Urinary bladder (tissue), 3 donors: ENCODE measurements at regions not wholly inside any gene's neighbourhood (a gene's known extent, or its start where the extent isn't known, plus 50 kb on each side); places are given as distances from the start of the nearest gene placed in this dataset.

Source experiments
- DNase-seq: peaks from one replicate; pipeline ENCODE4 v3.0.0-alpha.2; 2015; ENCODE audit errors: extremely low spot score
- H3K27ac ChIP-seq: one replicate; pipeline ENCODE4 v1.5.1; 2013; ENCODE audit warnings: low read depth, mild to moderate bottlenecking, moderate library complexity
- H3K36me3 ChIP-seq: one replicate; pipeline ENCODE4 v1.6.1; 2013; ENCODE audit warnings: mild to moderate bottlenecking, moderate library complexity; ENCODE audit not compliant: insufficient read depth
- H3K4me1 ChIP-seq: one replicate; pipeline ENCODE4 v1.6.1; 2013; ENCODE audit warnings: mild to moderate bottlenecking, moderate library complexity; ENCODE audit not compliant: insufficient read depth
- H3K4me3 ChIP-seq: one replicate; pipeline ENCODE4 v1.5.1; 2013; ENCODE audit warnings: low read depth, low read length
- WGBS: extraction: QIAGEN DNeasy Blood & Tissue Kit; methylation state at CpG from one replicate; pipeline ENCODE4 v1.1.7; 2013; 5-methylcytosine and 5-hydroxymethylcytosine counted together
- donor health status: healthy with polysubstance abuse.
- donor health status: healthy.

DNA sequence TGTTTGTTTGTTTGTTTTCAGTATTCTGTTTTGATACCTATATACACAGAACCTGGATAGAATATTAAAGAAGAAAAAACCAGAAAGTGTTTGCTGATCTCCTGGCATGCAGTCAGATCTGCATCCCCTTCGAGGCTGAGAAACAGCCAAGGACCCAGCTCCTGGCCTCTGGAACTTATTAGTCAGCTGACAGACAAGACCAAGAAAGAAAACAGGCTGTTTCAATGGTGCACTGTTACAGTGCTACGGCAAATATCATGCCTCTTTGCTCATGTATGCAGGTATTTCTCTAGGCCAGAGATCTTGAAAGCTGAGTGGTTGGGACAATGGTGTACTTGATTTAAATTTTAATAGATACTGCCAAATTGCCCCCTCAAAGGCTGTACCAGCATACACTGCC, 95.0 kb downstream of the C5orf15 start:
- DNase-seq: no peak
- Histone ChIP-seq H3K4me1 (no peaks in the 10 kb centered on the region), H3K27ac (no peak overlapping the region), H3K4me3 (no peak overlapping the region), H3K36me3 (no peaks in the 10 kb centered on the region)
- 57% methylated on average over 2 of the region's 2 CpGs for WGBS

GRCh38 chr5:133870661-133871060, 97.8 kb downstream of the C5orf15 start:
- no peak for DNase-seq
- H3K4me1 ChIP-seq: no peaks in the 10 kb centered on the region
- no peak overlapping the region for H3K4me3 ChIP-seq
- no peaks in the 10 kb centered on the region for H3K36me3 ChIP-seq
- H3K27ac ChIP-seq: no peak overlapping the region

DNA sequence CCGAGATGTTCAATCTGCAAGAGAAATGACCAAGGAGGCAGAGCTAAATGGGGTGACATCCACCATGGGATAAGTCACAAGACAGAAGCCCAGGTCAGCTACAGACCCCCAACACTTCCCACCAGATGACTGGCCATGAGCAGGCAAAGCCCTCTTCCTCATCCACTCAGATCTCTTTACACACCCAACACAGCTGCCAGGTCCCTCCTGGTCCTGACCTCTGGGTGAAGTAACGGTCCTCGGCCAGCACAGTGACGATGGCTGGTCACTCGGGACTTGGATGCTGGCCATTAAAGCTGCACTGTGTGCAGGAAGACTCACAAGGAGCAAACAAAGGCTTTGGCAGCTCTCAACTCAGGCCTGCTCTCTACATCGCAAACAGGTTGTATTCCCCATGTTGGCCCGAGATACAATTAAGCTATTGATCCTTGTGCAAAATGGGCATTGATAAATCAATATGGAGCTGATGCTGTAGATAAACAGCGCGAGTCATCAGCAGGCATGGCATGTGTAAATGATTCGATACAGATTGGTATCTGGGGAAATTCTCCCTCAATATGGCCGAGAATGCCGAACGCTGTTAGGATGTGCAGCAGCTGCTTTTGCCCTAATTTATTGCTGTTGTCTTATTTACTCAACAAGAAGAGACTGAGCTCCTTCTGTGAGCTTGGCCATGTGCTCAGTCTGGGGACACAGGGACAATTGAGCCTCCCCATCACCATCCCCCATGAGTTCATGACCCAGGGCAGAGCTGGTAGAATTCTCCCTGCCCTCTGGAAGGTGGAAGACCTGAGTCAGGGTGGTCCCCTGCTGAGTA, 98.7 kb downstream of the C5orf15 start:
- H3K36me3 ChIP-seq: no peaks in the 10 kb centered on the region
- WGBS: 69% methylated on average over 13 of the region's 13 CpGs
- no peak overlapping the region for H3K27ac ChIP-seq
- H3K4me1 ChIP-seq: no peaks in the 10 kb centered on the region
- no peak for DNase-seq
- no peak overlapping the region for H3K4me3 ChIP-seq

GRCh38 chr5:133868946-133869518, 99.4 kb downstream of the C5orf15 start:
- Histone ChIP-seq H3K36me3 (no peaks in the 10 kb centered on the region), H3K4me3 (no peak overlapping the region), H3K4me1 (no peaks in the 10 kb centered on the region), H3K27ac (no peak overlapping the region)
- 18% methylated on average over 16 of the region's 16 CpGs for WGBS
- peak; percentile 60 for DNase-seq

DNA sequence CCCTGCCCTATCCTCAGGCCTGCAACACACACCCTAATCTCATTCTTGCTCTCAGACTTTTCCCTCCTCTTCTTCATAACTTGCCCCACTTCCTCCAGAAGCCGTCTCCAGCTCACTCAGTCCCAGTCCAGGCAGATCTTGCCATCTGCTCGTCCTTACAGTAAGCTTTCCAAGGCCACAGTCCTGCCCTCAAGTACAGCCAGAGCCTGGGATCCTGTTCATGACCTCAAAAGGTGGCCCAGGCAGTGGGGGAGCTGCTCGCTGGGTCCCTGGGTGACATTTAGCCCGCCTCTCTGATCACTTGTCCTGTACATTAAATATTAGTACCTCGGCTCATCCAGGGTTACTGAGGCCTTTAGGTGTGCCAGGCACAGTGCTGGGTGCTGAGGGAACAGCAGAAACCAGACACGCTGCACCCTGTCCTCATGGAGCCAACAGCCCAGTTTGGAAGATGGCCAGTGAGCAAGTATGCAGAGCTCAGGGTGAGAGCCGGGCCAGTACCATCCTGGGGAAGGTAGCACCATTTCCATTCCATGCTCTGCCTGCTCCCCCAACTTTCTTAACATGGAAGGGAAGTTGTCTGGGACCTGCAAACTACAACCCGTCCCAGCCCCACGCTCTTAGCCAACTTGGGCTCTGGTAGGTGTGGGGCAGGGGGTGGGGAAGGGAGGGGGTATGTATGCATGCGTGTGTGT, 100.4 kb downstream of the C5orf15 start:
- Histone ChIP-seq H3K27ac (no peak overlapping the region), H3K36me3 (no peaks in the 10 kb centered on the region), H3K4me1 (no peaks in the 10 kb centered on the region), H3K4me3 (no peak overlapping the region)
- WGBS: 92% methylated on average over 10 of the region's 10 CpGs
- no peak for DNase-seq

DNA sequence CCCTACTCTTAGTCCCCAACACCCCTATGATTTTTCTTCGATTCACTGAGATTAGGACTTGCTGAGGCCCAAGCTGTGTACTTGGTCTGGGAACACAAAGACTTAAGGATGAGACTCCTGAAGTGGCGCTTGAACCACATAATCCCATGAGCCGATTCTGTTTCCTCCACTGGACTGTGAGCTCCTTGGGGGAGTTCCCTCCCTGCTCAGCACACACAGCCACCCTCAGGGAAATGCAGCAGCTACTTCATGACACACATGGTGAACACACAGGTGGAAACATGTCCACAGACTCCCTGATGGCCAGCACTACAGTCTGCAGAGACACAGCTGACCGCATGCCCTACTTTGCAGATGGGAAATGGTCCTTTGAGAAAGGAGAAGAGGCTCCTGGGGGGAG, 101.1 kb downstream of the C5orf15 start:
- DNase-seq: no peak
- WGBS: 78% methylated on average over 4 of the region's 4 CpGs
- H3K27ac ChIP-seq: no peak overlapping the region
- H3K4me3 ChIP-seq: no peak overlapping the region
- no peaks in the 10 kb centered on the region for H3K4me1 ChIP-seq
- no peaks in the 10 kb centered on the region for H3K36me3 ChIP-seq

- no peak overlapping the region for H3K27ac ChIP-seq
- H3K36me3 ChIP-seq: no peaks in the 10 kb centered on the region
- H3K4me1 ChIP-seq: no peaks in the 10 kb centered on the region
- 78% methylated on average over 3 of the region's 3 CpGs for WGBS
- no peak overlapping the region for H3K4me3 ChIP-seq
- DNase-seq: no peak
Observed at GRCh38 chr5:133866903-133867245, 101.6 kb downstream of the C5orf15 start.

- Histone ChIP-seq H3K4me1 (no peaks in the 10 kb centered on the region), H3K36me3 (no peaks in the 10 kb centered on the region), H3K27ac (no peak overlapping the region), H3K4me3 (no peak overlapping the region)
- WGBS: 92% methylated on average over 12 of the region's 12 CpGs
- no peak for DNase-seq
Observed at GRCh38 chr5:133866160-133866902, 102.1 kb downstream of the C5orf15 start.

DNA sequence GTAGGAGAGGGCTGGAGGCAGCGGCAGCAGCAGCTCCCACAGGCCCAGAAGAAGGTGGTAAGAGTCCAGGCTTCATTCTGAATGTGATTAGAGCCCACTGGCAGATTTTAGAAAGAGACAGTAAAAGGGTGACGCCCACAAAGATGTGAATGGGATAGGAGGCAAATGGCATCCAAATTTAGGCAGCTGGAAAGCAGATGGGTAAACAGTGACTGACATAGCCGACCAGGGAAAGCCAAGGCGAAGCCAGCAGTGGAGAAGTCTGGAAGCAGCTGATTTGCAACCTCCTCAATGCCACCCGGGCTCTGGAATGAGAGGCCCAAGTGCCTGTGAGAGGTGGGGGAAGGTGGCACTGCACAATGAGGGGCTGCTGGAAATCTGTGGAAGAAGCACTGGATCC, 103.3 kb downstream of the C5orf15 start:
- no peaks in the 10 kb centered on the region for H3K4me1 ChIP-seq
- DNase-seq: no peak
- H3K4me3 ChIP-seq: no peak overlapping the region
- 75% methylated on average over 5 of the region's 5 CpGs for WGBS
- H3K36me3 ChIP-seq: no peaks in the 10 kb centered on the region
- no peak overlapping the region for H3K27ac ChIP-seq

DNA sequence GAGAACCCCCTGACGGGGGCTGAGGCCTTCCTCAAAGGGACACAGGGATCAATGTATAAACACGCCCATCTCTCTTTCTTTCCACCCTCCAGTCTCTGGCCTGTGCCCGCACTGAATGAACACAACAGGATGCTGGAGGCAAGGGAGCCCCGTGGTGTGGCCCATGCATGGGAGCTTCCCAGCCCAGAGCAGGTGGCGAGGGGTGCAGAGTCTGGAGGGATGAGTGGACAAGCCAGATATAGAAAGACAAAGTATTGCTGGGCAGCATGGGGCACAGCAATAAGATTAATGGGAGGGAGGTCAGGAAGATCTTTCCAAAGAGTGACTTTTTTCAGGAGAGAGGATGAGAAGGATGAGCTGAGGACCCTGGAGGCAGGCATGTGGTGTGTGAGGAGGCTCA, 103.7 kb downstream of the C5orf15 start:
- no peak for DNase-seq
- Histone ChIP-seq H3K27ac (no peak overlapping the region), H3K4me1 (no peaks in the 10 kb centered on the region), H3K4me3 (no peak overlapping the region), H3K36me3 (no peaks in the 10 kb centered on the region)
- WGBS: 88% methylated on average over 5 of the region's 5 CpGs

DNA sequence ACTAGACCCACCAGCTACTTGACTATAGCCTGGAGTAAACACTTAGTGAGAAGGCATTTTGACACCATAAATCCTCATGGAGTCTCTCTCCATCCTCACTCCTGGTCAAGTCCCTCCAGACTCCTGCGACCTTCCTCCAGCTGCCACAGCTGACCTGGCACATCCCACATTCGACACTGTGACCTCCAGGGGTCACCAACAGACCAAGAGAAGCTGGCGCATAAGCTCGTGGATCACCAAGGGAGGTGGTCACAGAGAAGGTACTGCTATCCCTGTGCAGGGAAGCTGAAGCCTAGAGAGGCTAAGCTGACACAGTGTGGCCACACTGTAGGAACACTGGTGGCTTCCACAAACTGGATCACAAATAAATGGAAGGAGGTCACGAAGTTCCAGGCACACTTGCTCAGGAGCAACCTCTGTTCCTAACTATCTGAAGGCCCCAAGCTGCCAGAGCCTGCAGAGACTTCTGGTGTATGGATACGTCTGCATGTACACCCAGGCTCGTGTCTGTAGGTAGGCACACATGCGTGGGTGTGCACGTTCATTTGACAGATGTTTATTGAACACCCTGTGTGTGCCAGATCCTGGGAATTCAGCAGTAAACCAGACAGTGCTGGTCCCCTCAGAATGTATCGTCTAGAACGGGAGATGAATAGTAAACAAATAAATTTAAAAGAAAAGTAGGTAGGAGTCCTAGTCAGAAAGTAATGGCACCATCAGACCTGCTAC, 104.4 kb downstream of the C5orf15 start:
- no peaks in the 10 kb centered on the region for H3K36me3 ChIP-seq
- H3K27ac ChIP-seq: no peak overlapping the region
- DNase-seq: no peak
- H3K4me3 ChIP-seq: no peak overlapping the region
- no peaks in the 10 kb centered on the region for H3K4me1 ChIP-seq
- 76% methylated on average over 11 of the region's 11 CpGs for WGBS

DNA sequence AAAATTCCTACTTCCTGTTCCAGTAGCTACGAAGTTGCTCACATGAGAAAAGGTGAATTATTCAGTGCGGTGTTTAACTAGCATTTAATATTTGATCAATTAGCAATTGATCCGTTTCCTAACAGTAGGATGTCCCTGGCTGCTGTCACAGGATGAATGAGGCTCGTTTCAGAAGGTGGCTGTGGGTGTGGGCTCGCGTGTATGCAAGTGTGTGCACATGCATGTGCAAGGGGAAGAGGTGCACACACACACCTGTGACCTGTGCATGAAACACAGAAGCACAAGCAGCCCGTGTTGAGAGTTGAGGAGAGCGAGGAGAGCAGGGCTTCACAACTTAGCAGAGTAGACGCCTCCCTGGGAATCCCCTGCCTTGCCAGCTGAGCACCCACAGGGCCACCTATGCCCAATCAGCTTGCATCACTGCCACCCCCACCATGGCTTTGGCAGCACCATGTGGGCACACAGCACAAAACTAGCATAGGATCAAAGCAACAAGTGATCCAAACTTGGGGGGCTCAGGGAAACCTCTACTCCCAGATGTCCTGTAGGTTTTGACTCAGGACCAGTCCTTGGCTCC, 107.2 kb downstream of the C5orf15 start:
- WGBS: 78% methylated on average over 9 of the region's 9 CpGs
- H3K4me3 ChIP-seq: no peak overlapping the region
- no peaks in the 10 kb centered on the region for H3K36me3 ChIP-seq
- DNase-seq: no peak
- no peaks in the 10 kb centered on the region for H3K4me1 ChIP-seq
- no peak overlapping the region for H3K27ac ChIP-seq

- DNase-seq: no peak
- H3K4me1 ChIP-seq: no peaks in the 10 kb centered on the region
- H3K4me3 ChIP-seq: no peak overlapping the region
- no peak overlapping the region for H3K27ac ChIP-seq
- WGBS: 79% methylated on average over 4 of the region's 4 CpGs
- no peaks in the 10 kb centered on the region for H3K36me3 ChIP-seq
Observed at GRCh38 chr5:133859073-133859472, 109.4 kb downstream of the C5orf15 start.
